ENCODE measurements at regions not wholly inside any gene's neighbourhood (a gene's known extent, or its start where the extent isn't known, plus 50 kb on each side); places are given as distances from the start of the nearest gene placed in this dataset.
"Not testable (repeated sequence)": the region's sequence is repeated elsewhere in the genome, so short reads cannot be mapped to it uniquely, and the experiment has no call there.

- H3K9me3 ChIP-seq (ENCODE audit: control insufficient read depth, insufficient read depth, low read length) = 0 out of 2 replicates have a peak, but pooled peaks cover 2% of the 10 kb centered on the region
- no peak overlapping the region for H3K9ac ChIP-seq (ENCODE audit: low read depth, low read length)
- H3K4me1 ChIP-seq (ENCODE audit: insufficient read depth, low read length) = peaks cover 2% of the 10 kb centered on the region; the same call in 1 of the 2 replicates
- H3K36me3 ChIP-seq (ENCODE audit: insufficient read depth, low read length) = no peaks in the 10 kb centered on the region
These were observed 280.2 kb upstream of the TOM1L1 start for GRCh38 chr17:54620399-54620978.

GRCh38 chr17:54623746-54624145 is 276.9 kb upstream of the TOM1L1 start:
- Histone ChIP-seq H3K36me3 (ENCODE audit: insufficient read depth, low read length) (no peaks in the 10 kb centered on the region), H3K9ac (ENCODE audit: low read depth, low read length) (no peak overlapping the region), H3K9me3 (ENCODE audit: control insufficient read depth, insufficient read depth, low read length) (no peaks in the 10 kb centered on the region), H3K4me1 (ENCODE audit: insufficient read depth, low read length) (peaks cover 33% of the 10 kb centered on the region)

- no peaks in the 10 kb centered on the region for H3K9me3 ChIP-seq (ENCODE audit: control insufficient read depth, insufficient read depth, low read length)
- H3K9ac ChIP-seq (ENCODE audit: low read depth, low read length) = no peak overlapping the region; the same call in 1 of the 2 replicates
- H3K36me3 ChIP-seq (ENCODE audit: insufficient read depth, low read length) = no peaks in the 10 kb centered on the region
- H3K4me1 ChIP-seq (ENCODE audit: insufficient read depth, low read length) = peaks cover 33% of the 10 kb centered on the region
These were observed 274.4 kb upstream of the TOM1L1 start for GRCh38 chr17:54626146-54626703.

- not testable (repeated sequence) for H3K4me1 ChIP-seq (ENCODE audit: insufficient read depth, low read length); H3K9ac ChIP-seq (ENCODE audit: low read depth, low read length); H3K36me3 ChIP-seq (ENCODE audit: insufficient read depth, low read length); H3K9me3 ChIP-seq (ENCODE audit: control insufficient read depth, insufficient read depth, low read length)
These were observed 261.2 kb upstream of the TOM1L1 start for GRCh38 chr17:54639426-54639825.

GRCh38 chr17:54662978-54663876 is 237.4 kb upstream of the TOM1L1 start:
- Histone ChIP-seq H3K9me3 (ENCODE audit: control insufficient read depth, insufficient read depth, low read length) (no peaks in the 10 kb centered on the region), H3K9ac (ENCODE audit: low read depth, low read length) (no peak overlapping the region), H3K4me1 (ENCODE audit: insufficient read depth, low read length) (no peaks in the 10 kb centered on the region; the same call in 1 of the 2 replicates), H3K36me3 (ENCODE audit: insufficient read depth, low read length) (no peaks in the 10 kb centered on the region)

- Histone ChIP-seq H3K4me1 (ENCODE audit: insufficient read depth, low read length) (no peaks in the 10 kb centered on the region; the same call in 1 of the 2 replicates), H3K36me3 (ENCODE audit: insufficient read depth, low read length) (no peaks in the 10 kb centered on the region), H3K9ac (ENCODE audit: low read depth, low read length) (no peak overlapping the region), H3K9me3 (ENCODE audit: control insufficient read depth, insufficient read depth, low read length) (no peaks in the 10 kb centered on the region)
These were observed 234.1 kb upstream of the TOM1L1 start for GRCh38 chr17:54666559-54666958.

GRCh38 chr17:54678158-54678557 is 222.5 kb upstream of the TOM1L1 start:
- H3K9ac ChIP-seq (ENCODE audit: low read depth, low read length) = no peak overlapping the region
- no peaks in the 10 kb centered on the region for H3K36me3 ChIP-seq (ENCODE audit: insufficient read depth, low read length)
- H3K9me3 ChIP-seq (ENCODE audit: control insufficient read depth, insufficient read depth, low read length) = no peaks in the 10 kb centered on the region
- no peaks in the 10 kb centered on the region for H3K4me1 ChIP-seq (ENCODE audit: insufficient read depth, low read length)

- no peaks in the 10 kb centered on the region for H3K9me3 ChIP-seq (ENCODE audit: control insufficient read depth, insufficient read depth, low read length)
These were observed 220.2 kb upstream of the TOM1L1 start for GRCh38 chr17:54680410-54680809.

GRCh38 chr17:54694287-54694887 is 206.3 kb upstream of the TOM1L1 start:
- no peaks in the 10 kb centered on the region for H3K4me1 ChIP-seq (ENCODE audit: insufficient read depth, low read length)
- H3K36me3 ChIP-seq (ENCODE audit: insufficient read depth, low read length) = no peaks in the 10 kb centered on the region
- H3K9ac ChIP-seq (ENCODE audit: low read depth, low read length) = no peak overlapping the region
- no peaks in the 10 kb centered on the region for H3K9me3 ChIP-seq (ENCODE audit: control insufficient read depth, insufficient read depth, low read length)

More at GRCh38 chr17:54680410-54680809, 220.2 kb upstream of the TOM1L1 start:
- Histone ChIP-seq H3K36me3 (ENCODE audit: insufficient read depth, low read length) (no peaks in the 10 kb centered on the region), H3K4me1 (ENCODE audit: insufficient read depth, low read length) (no peaks in the 10 kb centered on the region), H3K9ac (ENCODE audit: low read depth, low read length) (no peak overlapping the region)

- H3K9me3 ChIP-seq (ENCODE audit: control insufficient read depth, insufficient read depth, low read length); H3K36me3 ChIP-seq (ENCODE audit: insufficient read depth, low read length); H3K4me1 ChIP-seq (ENCODE audit: insufficient read depth, low read length); H3K9ac ChIP-seq (ENCODE audit: low read depth, low read length): not testable (repeated sequence)
These were observed 187.9 kb upstream of the TOM1L1 start for GRCh38 chr17:54712798-54713197.

GRCh38 chr17:54718286-54718685 is 182.4 kb upstream of the TOM1L1 start:
- H3K4me1 ChIP-seq (ENCODE audit: insufficient read depth, low read length) = no peaks in the 10 kb centered on the region
- H3K9me3 ChIP-seq (ENCODE audit: control insufficient read depth, insufficient read depth, low read length) = 0 out of 2 replicates have a peak, but pooled peaks cover 3% of the 10 kb centered on the region
- H3K36me3 ChIP-seq (ENCODE audit: insufficient read depth, low read length) = no peaks in the 10 kb centered on the region
- no peak overlapping the region for H3K9ac ChIP-seq (ENCODE audit: low read depth, low read length)

- Histone ChIP-seq H3K9me3 (ENCODE audit: control insufficient read depth, insufficient read depth, low read length) (peaks cover 7% of the 10 kb centered on the region), H3K4me1 (ENCODE audit: insufficient read depth, low read length) (no peaks in the 10 kb centered on the region), H3K9ac (ENCODE audit: low read depth, low read length) (no peak overlapping the region), H3K36me3 (ENCODE audit: insufficient read depth, low read length) (no peaks in the 10 kb centered on the region)
These were observed 173.0 kb upstream of the TOM1L1 start for GRCh38 chr17:54727624-54728023.

- peaks cover 3% of the 10 kb centered on the region; the same call in 1 of the 2 replicates for H3K9me3 ChIP-seq (ENCODE audit: control insufficient read depth, insufficient read depth, low read length)
- H3K9ac ChIP-seq (ENCODE audit: low read depth, low read length) = no peak overlapping the region
- H3K36me3 ChIP-seq (ENCODE audit: insufficient read depth, low read length) = no peaks in the 10 kb centered on the region
- H3K4me1 ChIP-seq (ENCODE audit: insufficient read depth, low read length) = no peaks in the 10 kb centered on the region
These were observed 164.1 kb upstream of the TOM1L1 start for GRCh38 chr17:54736573-54736972.

GRCh38 chr17:54738496-54738895 is 162.2 kb upstream of the TOM1L1 start:
- H3K9me3 ChIP-seq (ENCODE audit: control insufficient read depth, insufficient read depth, low read length) = no peaks in the 10 kb centered on the region
- no peaks in the 10 kb centered on the region for H3K36me3 ChIP-seq (ENCODE audit: insufficient read depth, low read length)
- no peaks in the 10 kb centered on the region for H3K4me1 ChIP-seq (ENCODE audit: insufficient read depth, low read length)
- H3K9ac ChIP-seq (ENCODE audit: low read depth, low read length) = no peak overlapping the region
